NCI-H748 treated with DMSO at 0.1 percent for 48 hours (cell line): ENCODE measurements at regions not wholly inside any gene's neighbourhood (a gene's known extent, or its start where the extent isn't known, plus 50 kb on each side); places are given as distances from the start of the nearest gene placed in this dataset.

Experiments
- DNase-seq: peaks from one replicate; lab custom pipeline; 2025; lab: John Stamatoyannopoulos, UW

GRCh38 chr6:156359912-156360311 is 417.3 kb upstream of the ARID1B start:
- DNase-seq, result no peak

- DNase-seq, result no peak
Observed at GRCh38 chr6:156352861-156353260, 424.3 kb upstream of the ARID1B start.

GRCh38 chr6:156351346-156351966 is 425.7 kb upstream of the ARID1B start:
- DNase-seq, result no peak

- DNase-seq, result no peak
Observed at GRCh38 chr6:156350337-156350736, 426.8 kb upstream of the ARID1B start.

GRCh38 chr6:156348849-156349248 is 428.3 kb upstream of the ARID1B start:
- peak; percentile 97 for DNase-seq

GRCh38 chr6:156348424-156348823 is 428.8 kb upstream of the ARID1B start:
- no peak for DNase-seq

GRCh38 chr6:156347656-156348055 is 429.5 kb upstream of the ARID1B start:
- DNase-seq, result peak; percentile 13

GRCh38 chr6:156347246-156347645 is 429.9 kb upstream of the ARID1B start:
- DNase-seq, result no peak

GRCh38 chr6:156345700-156346099 is 431.5 kb upstream of the ARID1B start:
- no peak for DNase-seq

- peak; percentile 26 for DNase-seq
Observed at GRCh38 chr6:156344491-156344890, 432.7 kb upstream of the ARID1B start.

GRCh38 chr6:156337801-156338200 is 439.4 kb upstream of the ARID1B start:
- no peak for DNase-seq

- peak; percentile 24 for DNase-seq
Observed at GRCh38 chr6:156336733-156337132, 440.4 kb upstream of the ARID1B start.

GRCh38 chr6:156336089-156336488 is 441.1 kb upstream of the ARID1B start:
- DNase-seq, result no peak

- DNase-seq, result no peak
Observed at GRCh38 chr6:156334966-156335365, 442.2 kb upstream of the ARID1B start.

GRCh38 chr6:156319707-156320106 is 457.5 kb upstream of the ARID1B start:
- no peak for DNase-seq

GRCh38 chr6:156316583-156317125 is 460.5 kb upstream of the ARID1B start:
- DNase-seq, result no peak

GRCh38 chr6:156315146-156315545 is 462.0 kb upstream of the ARID1B start:
- DNase-seq, result no peak

- DNase-seq, result no peak
Observed at GRCh38 chr6:156313037-156313436, 464.1 kb upstream of the ARID1B start.

- no peak for DNase-seq
Observed at GRCh38 chr6:156311291-156311690, 465.9 kb upstream of the ARID1B start.

GRCh38 chr6:156310701-156311100 is 466.5 kb upstream of the ARID1B start:
- no peak for DNase-seq

GRCh38 chr6:156309017-156309416 is 468.2 kb upstream of the ARID1B start:
- no peak for DNase-seq

GRCh38 chr6:156308604-156309003 is 468.6 kb upstream of the ARID1B start:
- no peak for DNase-seq

GRCh38 chr6:156306531-156306930 is 470.6 kb upstream of the ARID1B start:
- DNase-seq, result no peak

GRCh38 chr6:156283091-156283490 is 494.1 kb upstream of the ARID1B start:
- no peak for DNase-seq
